OCI-LY1 (cell line): ENCODE measurements at regions not wholly inside any gene's neighbourhood (a gene's known extent, or its start where the extent isn't known, plus 50 kb on each side); places are given as distances from the start of the nearest gene placed in this dataset.
A peak's percentile ranks its signal among the peaks of the same experiment; 100 is the strongest.

ENCODE experiments used
- H2AFZ ChIP-seq: fragments of 200-600 bp; sonication (generic), shearing (Covaris generic); 2 replicates; pipeline ENCODE4 v1.6.0; 2014; ENCODE audit warnings: antibody characterized with exemption, mild to moderate bottlenecking, low read length
- H3F3A ChIP-seq: fragments of 200-600 bp; sonication (generic), shearing (Covaris generic); 2 replicates; pipeline ENCODE4 v1.6.0; 2014; ENCODE audit warnings: mild to moderate bottlenecking, antibody characterized with exemption, low read length, moderate library complexity; ENCODE audit not compliant: insufficient read depth
- H3K27ac ChIP-seq: fragments of 200-600 bp; sonication (generic); 2 replicates; pipeline ENCODE4 v1.5.1; 2014; ENCODE audit warnings: low read length, mixed run types, mild to moderate bottlenecking, low read depth; ENCODE audit not compliant: poor library complexity, severe bottlenecking
- H3K27me3 ChIP-seq: fragments of 200-600 bp; sonication (generic); 2 replicates; pipeline ENCODE4 v1.6.0; 2014; ENCODE audit warnings: antibody characterized with exemption, mild to moderate bottlenecking, low read length, moderate library complexity; ENCODE audit not compliant: insufficient read depth
- H3K36me3 ChIP-seq: fragments of 200-600 bp; sonication (generic); 2 replicates; pipeline ENCODE4 v1.6.1; 2014; ENCODE audit warnings: mild to moderate bottlenecking, antibody characterized with exemption, low read length, moderate library complexity, mixed read lengths; ENCODE audit not compliant: insufficient read depth
- H3K4me1 ChIP-seq: fragments of 200-600 bp; sonication (generic); 2 replicates; pipeline ENCODE4 v1.5.1; 2014; ENCODE audit warnings: mild to moderate bottlenecking, low read length, moderate library complexity; ENCODE audit not compliant: insufficient read depth, severe bottlenecking
- H3K4me2 ChIP-seq: fragments of 200-600 bp; sonication (generic), shearing (Covaris generic); 2 replicates; pipeline ENCODE4 v1.6.1; 2014; ENCODE audit warnings: low read length
- H3K4me3 ChIP-seq: fragments of 200-600 bp; sonication (generic); 2 replicates; pipeline ENCODE4 v1.5.1; 2014; ENCODE audit warnings: low read length, low read depth, mild to moderate bottlenecking, mixed read lengths; ENCODE audit not compliant: poor library complexity, severe bottlenecking
- H3K79me2 ChIP-seq: fragments of 200-600 bp; shearing (Covaris generic); 2 replicates; pipeline ENCODE4 v1.6.1; 2016; ENCODE audit warnings: mixed run types, low read length, mixed read lengths; ENCODE audit not compliant: insufficient read depth
- H3K9ac ChIP-seq: fragments of 200-600 bp; sonication (generic), shearing (Covaris generic); 2 replicates; pipeline ENCODE4 v1.6.1; 2014; ENCODE audit warnings: mild to moderate bottlenecking, low read length, mixed read lengths
- H3K9me2 ChIP-seq: fragments of 200-600 bp; sonication (generic), shearing (Covaris generic); 2 replicates; pipeline ENCODE4 v1.6.1; 2014; ENCODE audit warnings: low read depth, mild to moderate bottlenecking, low read length, mixed read lengths
- H3K9me3 ChIP-seq: fragments of 200-600 bp; shearing (Covaris generic); 2 replicates; pipeline ENCODE4 v1.6.1; 2014; ENCODE audit warnings: low read length, mixed read lengths
- H4K20me1 ChIP-seq: fragments of 200-600 bp; sonication (generic), shearing (Covaris generic); 2 replicates; pipeline ENCODE4 v1.6.0; 2016; ENCODE audit warnings: mild to moderate bottlenecking, low read length; ENCODE audit not compliant: insufficient read depth
- EZH2 ChIP-seq: fragments of 200-600 bp; sonication (generic), shearing (Covaris generic); IDR thresholded peaks from 2 replicates; pipeline ENCODE4 v1.8.0; 2017; ENCODE audit warnings: borderline replicate concordance, mixed run types, mild to moderate bottlenecking, antibody characterized with exemption, low read length, moderate library complexity, mixed read lengths
- TF ChIP-seq, protein P1 (sequence below): fragments of 200-600 bp; sonication (generic), shearing (Covaris generic); IDR thresholded peaks from 2 replicates; pipeline ENCODE4 v1.5.1; 2017; ENCODE audit warnings: mild to moderate bottlenecking, antibody characterized with exemption, low read length, moderate library complexity, mixed read lengths

DNA sequence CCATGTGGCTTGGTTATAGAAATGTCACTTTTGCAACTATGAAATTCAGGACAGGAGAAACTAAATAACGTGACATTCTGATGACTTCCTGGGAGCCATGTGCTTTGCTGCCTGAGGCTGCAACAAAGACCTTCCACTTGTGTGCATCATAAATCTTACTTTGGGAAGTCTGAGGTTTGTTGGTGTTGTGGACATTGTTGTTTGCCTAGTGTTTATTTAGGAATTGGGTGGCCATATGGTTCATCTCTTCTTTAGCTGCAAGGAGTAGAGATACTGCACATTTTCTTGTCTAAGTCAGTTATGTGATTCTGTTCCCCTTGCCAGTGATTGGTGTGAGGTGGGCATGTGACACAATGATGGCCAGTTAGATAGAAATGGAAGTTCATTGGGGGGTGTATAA is 167.3 kb upstream of the SSTR1 start:
- no peaks in the 10 kb centered on the region for H3K36me3 ChIP-seq
- H3K9me3 ChIP-seq = no peaks in the 10 kb centered on the region; the same call in 1 of the 2 replicates
- H3K4me1 ChIP-seq = peaks cover 20% of the 10 kb centered on the region
- H3K9me2 ChIP-seq = no peaks in the 10 kb centered on the region
- no peaks in the 10 kb centered on the region for H3F3A ChIP-seq
- no peak overlapping the region for H3K4me2 ChIP-seq
- peak overlapping the region; percentile 95; the same call in 1 of the 2 replicates for H2AFZ ChIP-seq
- no peak overlapping the region for H3K4me3 ChIP-seq
- H3K9ac ChIP-seq = no peak overlapping the region
- H3K79me2 ChIP-seq = no peaks in the 10 kb centered on the region
- H3K27me3 ChIP-seq = no peaks in the 10 kb centered on the region
- no peak overlapping the region for H3K27ac ChIP-seq
- TF ChIP-seq, protein P1, sequence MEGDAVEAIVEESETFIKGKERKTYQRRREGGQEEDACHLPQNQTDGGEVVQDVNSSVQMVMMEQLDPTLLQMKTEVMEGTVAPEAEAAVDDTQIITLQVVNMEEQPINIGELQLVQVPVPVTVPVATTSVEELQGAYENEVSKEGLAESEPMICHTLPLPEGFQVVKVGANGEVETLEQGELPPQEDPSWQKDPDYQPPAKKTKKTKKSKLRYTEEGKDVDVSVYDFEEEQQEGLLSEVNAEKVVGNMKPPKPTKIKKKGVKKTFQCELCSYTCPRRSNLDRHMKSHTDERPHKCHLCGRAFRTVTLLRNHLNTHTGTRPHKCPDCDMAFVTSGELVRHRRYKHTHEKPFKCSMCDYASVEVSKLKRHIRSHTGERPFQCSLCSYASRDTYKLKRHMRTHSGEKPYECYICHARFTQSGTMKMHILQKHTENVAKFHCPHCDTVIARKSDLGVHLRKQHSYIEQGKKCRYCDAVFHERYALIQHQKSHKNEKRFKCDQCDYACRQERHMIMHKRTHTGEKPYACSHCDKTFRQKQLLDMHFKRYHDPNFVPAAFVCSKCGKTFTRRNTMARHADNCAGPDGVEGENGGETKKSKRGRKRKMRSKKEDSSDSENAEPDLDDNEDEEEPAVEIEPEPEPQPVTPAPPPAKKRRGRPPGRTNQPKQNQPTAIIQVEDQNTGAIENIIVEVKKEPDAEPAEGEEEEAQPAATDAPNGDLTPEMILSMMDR = no peak
- TF ChIP-seq EZH2 = no peak
- H4K20me1 ChIP-seq = no peaks in the 10 kb centered on the region

DNA sequence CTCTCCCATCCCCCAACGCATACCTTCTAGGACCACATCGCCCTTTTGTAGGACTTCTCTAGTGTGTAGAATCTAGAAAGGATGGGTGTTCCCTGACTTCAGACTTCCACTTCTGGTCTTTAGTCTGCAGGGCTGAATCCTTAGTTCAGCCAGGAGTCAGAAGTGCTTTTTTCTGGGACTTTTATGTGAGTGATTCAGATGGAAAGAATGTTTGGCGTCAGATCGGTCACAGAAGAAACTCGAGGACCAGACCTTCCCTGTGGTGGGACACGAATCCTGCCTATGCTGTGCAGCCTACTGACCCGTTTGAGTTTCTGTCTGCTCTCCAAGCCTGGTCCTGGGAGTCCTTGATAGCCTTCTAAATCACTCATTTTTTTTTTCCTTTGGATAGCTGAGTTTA is 165.4 kb upstream of the SSTR1 start:
- no peaks in the 10 kb centered on the region for H3K9me3 ChIP-seq
- no peak overlapping the region for H3K4me2 ChIP-seq
- H3K4me3 ChIP-seq = no peak overlapping the region
- H3K9ac ChIP-seq = no peak overlapping the region
- no peak overlapping the region for H2AFZ ChIP-seq
- TF ChIP-seq, protein P1 = no peak
- TF ChIP-seq EZH2 = no peak
- no peaks in the 10 kb centered on the region for H3K27me3 ChIP-seq
- peaks cover 37% of the 10 kb centered on the region for H3K4me1 ChIP-seq
- no peaks in the 10 kb centered on the region for H3K36me3 ChIP-seq
- no peaks in the 10 kb centered on the region for H4K20me1 ChIP-seq
- H3K9me2 ChIP-seq = no peaks in the 10 kb centered on the region
- H3F3A ChIP-seq = no peaks in the 10 kb centered on the region
- H3K27ac ChIP-seq = no peak overlapping the region
- H3K79me2 ChIP-seq = no peaks in the 10 kb centered on the region

DNA sequence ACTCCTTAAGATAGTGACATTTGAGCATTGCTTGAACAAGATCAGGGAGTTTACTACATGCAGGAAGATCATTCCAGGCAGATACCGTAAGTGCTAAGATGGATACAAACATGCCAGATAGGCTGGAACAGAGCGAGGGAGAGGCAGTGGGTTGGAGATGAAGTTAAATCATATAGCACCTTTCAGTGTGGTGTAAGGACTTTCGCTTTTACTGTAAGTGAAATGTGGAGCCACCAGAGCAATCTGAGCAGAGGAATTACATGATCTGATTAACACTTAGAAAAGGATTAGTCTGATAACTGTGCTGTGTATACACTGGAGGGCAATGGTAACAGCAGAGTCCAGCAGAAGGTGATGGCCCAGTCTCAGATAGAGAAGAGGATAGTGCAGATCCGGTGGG is 163.0 kb upstream of the SSTR1 start:
- H3K27ac ChIP-seq = no peak overlapping the region
- no peaks in the 10 kb centered on the region for H4K20me1 ChIP-seq
- H3K79me2 ChIP-seq = no peaks in the 10 kb centered on the region
- H3K27me3 ChIP-seq = no peaks in the 10 kb centered on the region
- H3K4me2 ChIP-seq = peak overlapping the region; percentile 42
- no peaks in the 10 kb centered on the region for H3F3A ChIP-seq
- H3K36me3 ChIP-seq = no peaks in the 10 kb centered on the region
- no peak for TF ChIP-seq EZH2
- TF ChIP-seq, protein P1 = no peak
- H3K4me1 ChIP-seq = peaks cover 43% of the 10 kb centered on the region
- peak overlapping the region; percentile 64; the same call in 1 of the 2 replicates for H2AFZ ChIP-seq
- H3K9ac ChIP-seq = no peak overlapping the region; the same call in 1 of the 2 replicates
- H3K4me3 ChIP-seq = no peak overlapping the region
- peaks cover 6% of the 10 kb centered on the region; the same call in 1 of the 2 replicates for H3K9me3 ChIP-seq
- H3K9me2 ChIP-seq = no peaks in the 10 kb centered on the region
